T-cell (primary cell): ENCODE measurements at regions not wholly inside any gene's neighbourhood (a gene's known extent, or its start where the extent isn't known, plus 50 kb on each side); places are given as distances from the start of the nearest gene placed in this dataset.

Experiments used
- ATAC-seq, 4 experiments: fragments of 200-7000 bp in 3 of 4; fragments of 150-1000 bp in 1 of 4; cut with Tn5 transposase; replicated peaks in 1 of 4; 1 replicate in 3 of 4; 2 replicates in 1 of 4; pipeline ENCODE4 v1.10.0; 2021; ENCODE audit warnings: moderate library complexity in 3 of 4, mild to moderate bottlenecking in 2 of 4, moderate number of reproducible peaks in 1 of 4
- CTCF ChIA-PET, 2 donors: fragments of 300-600 bp; sonication (Branson Sonifier 250); formaldehyde crosslinking; loops; one replicate each; lab custom pipeline; 2022; ENCODE audit warnings: antibody characterized with exemption in 2 of 2; lab: Charles Lee
- POLR2A ChIA-PET, 2 donors: fragments of 300-600 bp; sonication (Branson Sonifier 250); formaldehyde crosslinking; loops; one replicate each; lab custom pipeline; 2022; ENCODE audit warnings: antibody characterized with exemption in 2 of 2; lab: Charles Lee
- DNase-seq, 35 experiments: peaks; one replicate each; pipeline versions ENCODE4 v3.0.0 to v3.0.0-alpha.2; 2013 to 2023
- H3K27ac ChIP-seq: one replicate; pipeline ENCODE4 v1.5.1; 2013; ENCODE audit warnings: low read length
- H3K27me3 ChIP-seq, 2 experiments: replicated peaks in 1 of 2; 1 replicate in 1 of 2; 2 replicates in 1 of 2; pipeline versions ENCODE4 v1.6.1 to v1.7.0; 2013; ENCODE audit warnings: low read length in 1 of 2, mixed read lengths in 1 of 2; ENCODE audit not compliant: control insufficient read depth in 2 of 2, insufficient read depth in 2 of 2; ENCODE audit errors: extremely low read depth in 1 of 2
- H3K36me3 ChIP-seq, 2 donors: 1 replicate in 1 of 2; 2 replicates in 1 of 2; pipeline versions ENCODE4 v1.6.1 to v1.7.0; 2013; ENCODE audit warnings: low read length in 1 of 2; ENCODE audit not compliant: control insufficient read depth in 2 of 2, insufficient read depth in 1 of 2; ENCODE audit errors: extremely low read depth in 1 of 2
- H3K4me1 ChIP-seq, 2 experiments: 1 replicate in 1 of 2; 2 replicates in 1 of 2; pipeline versions ENCODE4 v1.6.1 to v1.7.0; 2013; ENCODE audit warnings: low read length in 2 of 2, mixed read lengths in 1 of 2; ENCODE audit not compliant: insufficient read depth in 2 of 2, control insufficient read depth in 1 of 2; ENCODE audit errors: extremely low read depth in 1 of 2
- H3K4me3 ChIP-seq, 2 donors: 1 replicate in 1 of 2; 2 replicates in 1 of 2; pipeline versions ENCODE4 v1.5.1 to v1.7.0; 2013; ENCODE audit warnings: mild to moderate bottlenecking in 2 of 2, low read length in 1 of 2, moderate library complexity in 1 of 2; ENCODE audit not compliant: control insufficient read depth in 1 of 2; ENCODE audit errors: extremely low read depth in 1 of 2
- H3K9me3 ChIP-seq: 2 replicates; pipeline ENCODE4 v1.7.0; 2013
- H3K27ac Mint-ChIP-seq, 2 donors: one replicate each; pipeline ENCODE4 v1.8.0; 2020 to 2021; ENCODE audit warnings: mild to moderate bottlenecking in 2 of 2, mixed read lengths in 2 of 2
- H3K27me3 Mint-ChIP-seq, 2 donors: one replicate each; pipeline ENCODE4 v1.8.0; 2021 to 2022; ENCODE audit warnings: mixed read lengths in 2 of 2
- H3K36me3 Mint-ChIP-seq: one replicate; pipeline ENCODE4 v1.8.0; 2021; ENCODE audit warnings: mixed read lengths
- H3K4me1 Mint-ChIP-seq, 3 donors: one replicate each; pipeline ENCODE4 v1.8.0; 2020 to 2022; ENCODE audit warnings: mixed read lengths in 3 of 3, mild to moderate bottlenecking in 1 of 3
- H3K4me3 Mint-ChIP-seq, 3 donors: one replicate each; pipeline ENCODE4 v1.8.0; 2020 to 2022; ENCODE audit warnings: mild to moderate bottlenecking in 3 of 3, mixed read lengths in 3 of 3, moderate library complexity in 3 of 3
- H3K9me3 Mint-ChIP-seq, 3 donors: one replicate each; pipeline ENCODE4 v1.8.0; 2020 to 2022; ENCODE audit warnings: mixed read lengths in 3 of 3
- WGBS: methylation state at CpG from one replicate; pipeline ENCODE4 v1.1.5; 2013; ENCODE audit warnings: missing lambda C conversion rate; ENCODE audit not compliant: insufficient coverage; 5-methylcytosine and 5-hydroxymethylcytosine counted together

DNA sequence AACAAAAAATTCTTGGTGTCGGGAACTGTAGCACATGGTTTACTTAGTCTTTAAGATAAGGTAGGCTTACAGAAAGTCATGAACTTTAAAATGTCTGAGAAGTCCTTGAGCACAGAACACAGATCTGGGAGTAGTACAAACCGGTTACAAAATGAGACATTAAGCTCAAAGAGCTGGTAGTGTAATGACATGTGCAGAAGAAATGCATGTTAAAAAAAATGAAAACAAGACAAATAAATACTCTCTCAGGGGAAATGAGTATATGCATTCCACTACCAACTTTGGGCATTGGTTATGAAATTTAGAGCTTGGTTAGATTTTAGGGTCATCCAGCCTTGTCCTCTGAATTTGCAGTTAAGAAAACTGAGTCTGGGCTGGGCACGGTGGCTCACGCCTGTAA, 91.5 kb upstream of the F3 start:
- peaks cover 0 to 4% (median 0%) of the 10 kb centered on the region in 3 donors for H3K9me3 Mint-ChIP-seq
- H3K27me3 ChIP-seq: peaks cover 0 to 14% of the 10 kb centered on the region in 2 experiments
- no peak overlapping the region for H3K4me3 ChIP-seq
- 100% methylated on average over 1 of the region's 4 CpGs for WGBS
- H3K4me1 Mint-ChIP-seq: no peaks in the 10 kb centered on the region
- ATAC-seq (no peak), DNase-seq (no peak)
- H3K27me3 Mint-ChIP-seq: peaks cover 3 to 11% of the 10 kb centered on the region in 2 donors
- no peaks in the 10 kb centered on the region for H3K36me3 Mint-ChIP-seq
- H3K36me3 ChIP-seq: no peaks in the 10 kb centered on the region
- no peak overlapping the region for H3K4me3 Mint-ChIP-seq
- H3K9me3 ChIP-seq: no peaks in the 10 kb centered on the region
- H3K27ac Mint-ChIP-seq: no peak overlapping the region
- H3K4me1 ChIP-seq: no peaks in the 10 kb centered on the region
- POLR2A ChIA-PET: no interaction called here
- no peak overlapping the region for H3K27ac ChIP-seq
- CTCF ChIA-PET: no interaction called here

DNA sequence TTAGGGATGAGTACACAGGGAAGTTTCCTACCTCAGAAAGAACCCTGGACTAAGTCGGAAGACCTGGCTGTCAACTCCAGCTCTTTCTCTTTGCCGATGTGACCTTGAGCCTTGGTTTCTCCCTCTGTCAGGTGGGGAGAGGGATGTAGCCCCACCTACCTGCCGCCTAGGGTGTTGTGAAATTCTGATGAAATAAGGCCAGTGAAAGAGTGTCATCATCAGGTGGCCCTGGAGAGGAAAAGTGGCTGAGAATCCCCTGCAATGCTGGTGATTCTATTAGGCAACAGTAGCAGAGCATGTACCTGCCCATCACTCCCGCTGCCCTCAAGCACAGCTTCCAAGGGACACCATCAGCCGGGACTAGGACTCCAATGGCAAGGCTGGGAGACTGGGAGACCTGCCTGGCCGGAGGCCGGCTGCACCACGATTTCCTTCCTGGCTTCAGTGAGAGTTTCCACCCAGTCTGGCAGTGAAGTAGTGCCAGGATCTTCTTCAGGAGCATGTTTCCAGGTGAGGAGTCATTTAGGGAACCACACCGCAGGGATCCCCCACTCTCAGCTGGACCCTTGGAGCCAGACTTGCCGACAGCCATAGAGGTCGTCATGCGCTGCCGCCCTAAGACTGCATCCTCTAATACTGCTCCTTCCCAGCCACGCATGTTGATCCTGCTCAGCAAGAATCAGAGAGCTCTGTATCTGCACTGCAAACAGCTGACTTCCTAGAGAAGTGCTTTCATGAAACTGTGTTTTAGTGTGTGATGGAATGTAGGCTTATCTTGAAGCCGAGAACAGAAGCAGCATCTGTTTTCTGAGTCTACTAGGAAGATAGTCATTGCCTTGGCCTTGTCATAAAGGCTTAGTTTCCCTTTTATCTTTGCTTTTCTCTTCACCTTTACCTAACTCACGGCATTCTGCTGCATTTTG, 88.0 kb upstream of the F3 start:
- Mint-ChIP-seq H3K27me3 (peaks cover 3 to 10% of the 10 kb centered on the region in 2 donors), H3K36me3 (no peaks in the 10 kb centered on the region), H3K4me3 (no peak overlapping the region), H3K9me3 (peaks cover 0 to 4% (median 0%) of the 10 kb centered on the region in 3 donors), H3K27ac (no peak overlapping the region), H3K4me1 (no peaks in the 10 kb centered on the region)
- no peak for ATAC-seq
- Histone ChIP-seq H3K9me3 (no peaks in the 10 kb centered on the region), H3K36me3 (no peaks in the 10 kb centered on the region), H3K27me3 (peaks cover 0 to 16% of the 10 kb centered on the region in 2 experiments), H3K4me3 (no peak overlapping the region), H3K27ac (no peak overlapping the region), H3K4me1 (no peaks in the 10 kb centered on the region)
- ChIA-PET POLR2A (interaction anchor here in 1 of 2 donors (0.6 kb wide), 1 partner anchor 31 kb away, joined by 3 read pairs; no protein-coding TSS in a partner anchor), CTCF (no interaction called here)
- 90% methylated on average over 7 of the region's 16 CpGs for WGBS
- no peak for DNase-seq

DNA sequence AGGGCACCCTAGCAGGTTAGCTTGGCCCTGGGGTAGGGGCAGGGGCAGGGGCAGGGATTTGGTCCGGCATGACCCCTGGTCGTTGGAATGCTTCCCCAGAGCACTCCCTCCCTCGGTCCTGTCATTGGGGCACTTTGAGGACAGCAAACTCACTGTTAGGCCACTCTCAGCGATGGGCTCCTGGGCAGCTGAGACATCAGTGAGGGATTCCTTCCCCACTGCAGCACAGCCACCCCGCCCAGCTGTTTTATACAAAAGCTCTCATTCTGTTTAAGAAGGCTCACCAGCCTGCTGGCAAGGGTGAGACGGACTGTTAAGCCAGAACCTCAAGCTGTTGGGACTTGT, 86.9 kb upstream of the F3 start:
- 62% methylated on average over 4 of the region's 6 CpGs for WGBS
- no peak overlapping the region for H3K27ac ChIP-seq
- no peaks in the 10 kb centered on the region for H3K4me1 Mint-ChIP-seq
- POLR2A ChIA-PET: no interaction called here
- no peak overlapping the region for H3K27ac Mint-ChIP-seq
- H3K4me3 Mint-ChIP-seq: no peak overlapping the region
- CTCF ChIA-PET: no interaction called here
- H3K4me1 ChIP-seq: no peaks in the 10 kb centered on the region
- no peak for ATAC-seq
- no peaks in the 10 kb centered on the region for H3K9me3 ChIP-seq
- peaks cover 0 to 14% of the 10 kb centered on the region in 2 experiments for H3K27me3 ChIP-seq
- H3K36me3 ChIP-seq: no peaks in the 10 kb centered on the region
- peaks cover 0 to 6% of the 10 kb centered on the region in 2 donors for H3K27me3 Mint-ChIP-seq
- peaks cover 0 to 4% (median 0%) of the 10 kb centered on the region in 3 donors for H3K9me3 Mint-ChIP-seq
- no peak for DNase-seq
- H3K4me3 ChIP-seq: no peak overlapping the region
- no peaks in the 10 kb centered on the region for H3K36me3 Mint-ChIP-seq

DNA sequence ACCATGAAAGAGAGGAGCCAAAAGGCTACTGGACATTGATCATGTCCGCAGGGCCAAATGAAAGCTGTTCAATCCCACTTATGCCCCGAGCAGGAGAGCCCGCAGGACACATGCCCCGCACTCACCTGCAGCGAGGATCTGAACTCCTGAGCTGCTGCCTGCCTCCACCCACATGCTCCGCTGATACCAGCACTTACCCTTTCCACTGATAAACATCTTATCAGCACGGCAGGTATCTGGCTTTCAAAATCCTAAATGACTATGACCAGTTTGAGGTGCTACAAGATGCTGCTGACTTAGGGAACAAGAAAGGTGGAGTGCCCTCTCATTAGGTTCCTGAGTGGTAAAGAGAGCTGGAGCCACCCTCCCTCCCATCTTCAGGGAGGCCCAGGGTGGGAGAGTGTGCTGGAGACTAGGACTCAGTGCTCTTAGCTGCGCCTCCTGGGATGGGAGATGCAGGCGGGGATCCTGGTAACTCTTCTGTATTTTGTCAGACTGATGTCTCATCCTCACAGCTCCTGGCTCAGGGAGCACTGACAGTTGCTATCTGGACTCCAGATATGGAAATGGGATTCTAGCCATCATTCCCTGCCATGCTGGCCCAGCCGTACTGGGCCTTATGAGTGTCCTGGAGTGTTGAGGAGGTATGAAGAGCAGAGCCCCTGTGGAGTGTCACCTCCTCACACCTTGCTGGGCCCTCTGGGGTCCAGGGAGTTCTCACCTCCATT, 86.4 kb upstream of the F3 start:
- CTCF ChIA-PET: no interaction called here

GRCh38 chr1:94624203-94624602, 82.6 kb upstream of the F3 start:
- Histone ChIP-seq H3K27ac (no peak overlapping the region), H3K9me3 (no peaks in the 10 kb centered on the region), H3K36me3 (no peaks in the 10 kb centered on the region), H3K27me3 (peaks cover 0 to 13% of the 10 kb centered on the region in 2 experiments), H3K4me3 (no peak overlapping the region), H3K4me1 (no peaks in the 10 kb centered on the region)
- ATAC-seq (no peak), DNase-seq (no peak)
- CTCF ChIA-PET: no interaction called here
- Mint-ChIP-seq H3K36me3 (no peaks in the 10 kb centered on the region), H3K27me3 (no peaks in the 10 kb centered on the region), H3K9me3 (no peaks in the 10 kb centered on the region), H3K4me1 (no peaks in the 10 kb centered on the region), H3K4me3 (no peak overlapping the region), H3K27ac (no peak overlapping the region)
- 90% methylated on average over 2 of the region's 8 CpGs for WGBS
- POLR2A ChIA-PET: no interaction called here

More for the DNA sequence above, 86.4 kb upstream of the F3 start:
- H3K27me3 Mint-ChIP-seq: peaks cover 0 to 2% of the 10 kb centered on the region in 2 donors
- H3K27ac Mint-ChIP-seq: no peak overlapping the region
- ATAC-seq (no peak), DNase-seq (no peak)
- H3K27me3 ChIP-seq: peaks cover 0 to 14% of the 10 kb centered on the region in 2 experiments
- no peaks in the 10 kb centered on the region for H3K9me3 ChIP-seq
- H3K36me3 ChIP-seq: no peaks in the 10 kb centered on the region
- 33% methylated on average over 1 of the region's 10 CpGs for WGBS
- H3K9me3 Mint-ChIP-seq: peaks cover 0 to 2% (median 0%) of the 10 kb centered on the region in 3 donors
- POLR2A ChIA-PET: no interaction called here
- H3K36me3 Mint-ChIP-seq: no peaks in the 10 kb centered on the region
- no peak overlapping the region for H3K4me3 ChIP-seq
- no peaks in the 10 kb centered on the region for H3K4me1 ChIP-seq
- no peak overlapping the region for H3K27ac ChIP-seq
- H3K4me3 Mint-ChIP-seq: no peak overlapping the region
- H3K4me1 Mint-ChIP-seq: no peaks in the 10 kb centered on the region

- Histone ChIP-seq H3K27me3 (peaks cover 0 to 13% of the 10 kb centered on the region in 2 experiments), H3K4me1 (no peaks in the 10 kb centered on the region), H3K4me3 (no peak overlapping the region), H3K9me3 (no peaks in the 10 kb centered on the region), H3K27ac (no peak overlapping the region), H3K36me3 (no peaks in the 10 kb centered on the region)
- Mint-ChIP-seq H3K4me1 (no peaks in the 10 kb centered on the region), H3K27ac (no peak overlapping the region), H3K4me3 (no peak overlapping the region), H3K36me3 (no peaks in the 10 kb centered on the region), H3K9me3 (peaks cover 0 to 2% (median under 1%) of the 10 kb centered on the region in 3 donors), H3K27me3 (no peaks in the 10 kb centered on the region)
- POLR2A ChIA-PET: no interaction called here
- CTCF ChIA-PET: no interaction called here
- ATAC-seq (no peak), DNase-seq (no peak)
- WGBS: 67% methylated on average over 2 of the region's 8 CpGs
Measured at GRCh38 chr1:94623560-94624148, 82.1 kb upstream of the F3 start.
